ENCODE measurements at regions not wholly inside any gene's neighbourhood (a gene's known extent, or its start where the extent isn't known, plus 50 kb on each side); places are given as distances from the start of the nearest gene placed in this dataset.

- no peak for TF ChIP-seq POLR2A (IDR thresholded peaks at IDR 0.05)
- no peak for TF ChIP-seq CTCF (IDR thresholded peaks at IDR 0.05 in 4 of 5, conservative IDR thresholded peaks at IDR 0.05 in 1 of 5)
- in situ Hi-C loops (cut with MboI; ENCODE audit: low sequenced_read_pairs in 4 of 4), result no loop called here
- no peak overlapping the region for H3K27ac ChIP-seq
- DNase-seq (no peak), ATAC-seq (no peak)
- H3K27me3 ChIP-seq, result no peaks in the 10 kb centered on the region
- intact Hi-C loops (cut with DNase I; ENCODE audit: low total_unique reads), result no loop called here
- H3K4me3 ChIP-seq, result no peak overlapping the region
- peaks cover 11 to 21% of the 10 kb centered on the region in 2 donors for H3K4me1 ChIP-seq
- no peaks in the 10 kb centered on the region for H3K9me3 ChIP-seq
- no peaks in the 10 kb centered on the region for H3K36me3 ChIP-seq
Measured at GRCh38 chr3:177772908-177773557, 575.8 kb upstream of the TBL1XR1 start.

- intact Hi-C loops (cut with DNase I; ENCODE audit: low total_unique reads) (no loop called here), in situ Hi-C loops (cut with MboI; ENCODE audit: low sequenced_read_pairs in 4 of 4) (no loop called here)
- Histone ChIP-seq H3K9me3 (no peaks in the 10 kb centered on the region), H3K27me3 (no peaks in the 10 kb centered on the region), H3K4me1 (peaks cover 18 to 21% of the 10 kb centered on the region in 2 donors), H3K27ac (no peak overlapping the region), H3K36me3 (no peaks in the 10 kb centered on the region), H3K4me3 (no peak overlapping the region)
- ATAC-seq (no peak), DNase-seq (no peak)
- no peak for TF ChIP-seq CTCF (IDR thresholded peaks at IDR 0.05 in 4 of 5, conservative IDR thresholded peaks at IDR 0.05 in 1 of 5)
- no peak for TF ChIP-seq POLR2A (IDR thresholded peaks at IDR 0.05)
Measured at GRCh38 chr3:177773717-177774116, 576.4 kb upstream of the TBL1XR1 start.

GRCh38 chr3:177776661-177777101 is 579.4 kb upstream of the TBL1XR1 start:
- Histone ChIP-seq H3K36me3 (no peaks in the 10 kb centered on the region), H3K9me3 (no peaks in the 10 kb centered on the region), H3K4me1 (peaks cover 20 to 21% of the 10 kb centered on the region in 2 donors), H3K27ac (no peak overlapping the region), H3K27me3 (no peaks in the 10 kb centered on the region), H3K4me3 (no peak overlapping the region)
- no peak for DNase-seq
- intact Hi-C loops (cut with DNase I; ENCODE audit: low total_unique reads) (loop anchor here (2.0 to 5.0 kb wide), 2 partner anchors 259 to 726 kb away; no protein-coding TSS in a partner anchor), in situ Hi-C loops (cut with MboI; ENCODE audit: low sequenced_read_pairs in 4 of 4) (loop anchor here in 2 of 4 donors (25.0 kb wide), 1 partner anchor 739 kb away; no protein-coding TSS in a partner anchor)
- TF ChIP-seq POLR2A (IDR thresholded peaks at IDR 0.05) (no peak), CTCF (IDR thresholded peaks at IDR 0.05 in 4 of 5, conservative IDR thresholded peaks at IDR 0.05 in 1 of 5) (no peak)
- ATAC-seq, result no peak

GRCh38 chr3:177777699-177778098 is 580.4 kb upstream of the TBL1XR1 start:
- Histone ChIP-seq H3K4me3 (no peak overlapping the region), H3K4me1 (peaks cover 26 to 31% of the 10 kb centered on the region in 2 donors), H3K27ac (no peak overlapping the region), H3K9me3 (no peaks in the 10 kb centered on the region), H3K36me3 (no peaks in the 10 kb centered on the region), H3K27me3 (no peaks in the 10 kb centered on the region)
- TF ChIP-seq POLR2A (IDR thresholded peaks at IDR 0.05) (no peak), CTCF (IDR thresholded peaks at IDR 0.05 in 4 of 5, conservative IDR thresholded peaks at IDR 0.05 in 1 of 5) (peak; percentile 62 to 83 (median 72))
- ATAC-seq (peak; percentile 73 to 75), DNase-seq (peak; percentile 20 to 62)
- in situ Hi-C loops (cut with MboI; ENCODE audit: low sequenced_read_pairs in 4 of 4) (loop anchor here in 2 of 4 donors (25.0 kb wide), 1 partner anchor 740 kb away; no protein-coding TSS in a partner anchor), intact Hi-C loops (cut with DNase I; ENCODE audit: low total_unique reads) (loop anchor here (2.0 to 5.0 kb wide), 2 partner anchors 260 to 727 kb away; no protein-coding TSS in a partner anchor)
